IMR-90 (cell line): ENCODE measurements at regions not wholly inside any gene's neighbourhood (a gene's known extent, or its start where the extent isn't known, plus 50 kb on each side); places are given as distances from the start of the nearest gene placed in this dataset.

Source experiments
- ATAC-seq: fragments of 200-7000 bp; cut with Tn5 transposase; 2 replicates; pipeline ENCODE4 v1.9.1; 2020; ENCODE audit warnings: low read depth, mild to moderate bottlenecking, moderate library complexity
- BruUV-seq: library from RNA; stranded (reverse); fragments of 400-500 nt; replicated peaks from 2 replicates; lab custom pipeline; 2021; lab: Mats Ljungman, UMichigan
- CTCF ChIA-PET: fragments of 300-600 bp; formaldehyde crosslinking; extraction: SDS; loops from one replicate; lab custom pipeline; 2021; ENCODE audit warnings: antibody characterized with exemption; lab: Yijun Ruan, JAX
- POLR2A ChIA-PET: fragments of 300-600 bp; sonication (Branson Sonifier 250); formaldehyde crosslinking; loops from one replicate; lab custom pipeline; 2022; ENCODE audit warnings: antibody characterized with exemption; ENCODE audit not compliant: unreplicated experiment; lab: Charles Lee
- DNase-seq: peaks from one replicate; pipeline ENCODE4 v3.0.0; 2013
- H2AFZ ChIP-seq: replicated peaks from 2 replicates; pipeline ENCODE3; 2013; ENCODE audit warnings: low read length, mild to moderate bottlenecking; ENCODE audit not compliant: poor library complexity
- H2AK5ac ChIP-seq: 2 replicates; pipeline ENCODE4 v1.6.1; 2013; ENCODE audit warnings: low read depth, low read length, inconsistent platforms
- H2AK9ac ChIP-seq: replicated peaks from 2 replicates; pipeline ENCODE3; 2013; ENCODE audit warnings: mild to moderate bottlenecking, low read depth, low read length, moderate library complexity; ENCODE audit not compliant: poor library complexity
- H2BK120ac ChIP-seq: 2 replicates; pipeline ENCODE4 v1.6.1; 2013; ENCODE audit warnings: low read depth, low read length, inconsistent platforms
- H2BK15ac ChIP-seq: 3 replicates; pipeline ENCODE4 v1.6.1; 2013; ENCODE audit warnings: low read depth, low read length, inconsistent platforms
- H2BK20ac ChIP-seq: 2 replicates; pipeline ENCODE4 v1.6.1; 2013; ENCODE audit warnings: low read depth, mild to moderate bottlenecking, inconsistent platforms, low read length, moderate library complexity
- H2BK5ac ChIP-seq: 2 replicates; pipeline ENCODE4 v1.6.1; 2013; ENCODE audit warnings: mild to moderate bottlenecking, low read depth, low read length, inconsistent platforms; ENCODE audit not compliant: poor library complexity, severe bottlenecking
- H3K14ac ChIP-seq: replicated peaks from 2 replicates; pipeline ENCODE4 v1.6.1; 2013; ENCODE audit warnings: low read depth, low read length, inconsistent platforms
- H3K18ac ChIP-seq: 2 replicates; pipeline ENCODE4 v1.6.1; 2013; ENCODE audit warnings: low read depth, low read length, control low read depth
- H3K23ac ChIP-seq: 2 replicates; pipeline ENCODE4 v1.6.1; 2013; ENCODE audit warnings: low read depth, low read length, inconsistent platforms
- H3K27ac ChIP-seq: 2 replicates; pipeline ENCODE4 v1.5.1; 2013; ENCODE audit warnings: mild to moderate bottlenecking, control low read depth, low read length; ENCODE audit not compliant: insufficient read depth
- H3K27me3 ChIP-seq: 2 replicates; pipeline ENCODE4 v1.6.1; 2013; ENCODE audit warnings: low read length; ENCODE audit not compliant: control insufficient read depth, insufficient read depth
- H3K36me3 ChIP-seq: 2 replicates; pipeline ENCODE4 v1.6.1; 2013; ENCODE audit warnings: low read length, mixed read lengths; ENCODE audit not compliant: control insufficient read depth, insufficient read depth
- H3K4ac ChIP-seq: 2 replicates; pipeline ENCODE4 v1.6.1; 2013; ENCODE audit warnings: low read depth, low read length, inconsistent platforms
- H3K4me1 ChIP-seq: 2 replicates; pipeline ENCODE4 v1.6.1; 2013; ENCODE audit warnings: low read length, mixed read lengths; ENCODE audit not compliant: control insufficient read depth, insufficient read depth
- H3K4me2 ChIP-seq: 2 replicates; pipeline ENCODE4 v1.6.1; 2013; ENCODE audit warnings: low read depth, mild to moderate bottlenecking, control low read depth, low read length, moderate library complexity
- H3K4me3 ChIP-seq: 2 replicates; pipeline ENCODE4 v1.5.1; 2013; ENCODE audit warnings: low read depth, mild to moderate bottlenecking, control low read depth, low read length, moderate library complexity; ENCODE audit not compliant: insufficient read depth
- H3K56ac ChIP-seq: 2 replicates; pipeline ENCODE4 v1.6.1; 2013; ENCODE audit warnings: low read length, inconsistent platforms; ENCODE audit not compliant: insufficient read depth; ENCODE audit errors: extremely low read depth
- H3K79me1 ChIP-seq, 2 experiments: 2 replicates each; pipeline ENCODE4 v1.6.1; 2013; ENCODE audit warnings: low read length in 2 of 2, inconsistent platforms in 1 of 2, low read depth in 1 of 2
- H3K9ac ChIP-seq: 2 replicates; pipeline ENCODE4 v1.6.1; 2013; ENCODE audit warnings: low read depth, low read length, control low read depth
- H3K9me1 ChIP-seq: 2 replicates; pipeline ENCODE4 v1.6.1; 2013; ENCODE audit warnings: low read length, inconsistent platforms; ENCODE audit not compliant: insufficient read depth
- H3K9me3 ChIP-seq: 2 replicates; pipeline ENCODE4 v1.6.1; 2013; ENCODE audit warnings: low read length; ENCODE audit not compliant: control insufficient read depth, insufficient read depth
- H4K20me1 ChIP-seq: 2 replicates; pipeline ENCODE4 v1.6.1; 2013; ENCODE audit warnings: low read length, inconsistent platforms; ENCODE audit not compliant: insufficient read depth
- H4K5ac ChIP-seq: 2 replicates; pipeline ENCODE4 v1.6.1; 2013; ENCODE audit warnings: mild to moderate bottlenecking, low read depth, low read length, control low read depth
- H4K8ac ChIP-seq, 2 experiments: 2 replicates each; pipeline ENCODE4 v1.6.1; 2013; ENCODE audit warnings: low read depth in 2 of 2, low read length in 2 of 2, control low read depth in 1 of 2, inconsistent platforms in 1 of 2
- H4K91ac ChIP-seq: 2 replicates; pipeline ENCODE4 v1.6.1; 2013; ENCODE audit warnings: low read depth, low read length, inconsistent platforms; ENCODE audit not compliant: insufficient read depth
- BHLHE40 ChIP-seq: fragments of 150-350 bp; IDR thresholded peaks from 2 replicates; pipeline ENCODE4 v1.6.1; 2016; ENCODE audit warnings: mild to moderate bottlenecking, low read depth, low read length
- CEBPB ChIP-seq: IDR thresholded peaks from 2 replicates; pipeline ENCODE4 v1.6.1; 2012; ENCODE audit warnings: low read depth, low read length, improper control_type of control experiment
- CHD1 ChIP-seq: IDR thresholded peaks from 2 replicates; pipeline ENCODE4 v1.6.1; 2012; ENCODE audit warnings: low read depth, low read length, improper control_type of control experiment
- ELK1 ChIP-seq: fragments of 150-350 bp; IDR thresholded peaks from 2 replicates; pipeline ENCODE4 v1.6.1; 2016; ENCODE audit warnings: low read depth, mild to moderate bottlenecking, low read length, moderate library complexity, borderline replicate concordance
- FOS ChIP-seq: fragments of 150-350 bp; IDR thresholded peaks from 2 replicates; pipeline ENCODE4 v1.6.1; 2016; ENCODE audit warnings: low read depth, low read length
- MAFK ChIP-seq: IDR thresholded peaks from 2 replicates; pipeline ENCODE4 v1.6.1; 2012; ENCODE audit warnings: low read depth, low read length, improper control_type of control experiment
- MAZ ChIP-seq: IDR thresholded peaks from 2 replicates; pipeline ENCODE4 v1.6.1; 2012; ENCODE audit warnings: low read depth, mild to moderate bottlenecking, low read length, improper control_type of control experiment, moderate library complexity, borderline replicate concordance
- MXI1 ChIP-seq: IDR thresholded peaks from 2 replicates; pipeline ENCODE4 v1.6.1; 2012; ENCODE audit warnings: low read depth, mild to moderate bottlenecking, low read length, moderate library complexity, borderline replicate concordance
- NFE2L2 ChIP-seq: fragments of 150-350 bp; IDR thresholded peaks from 2 replicates; pipeline ENCODE4 v1.6.1; 2016; ENCODE audit warnings: low read depth, mild to moderate bottlenecking, low read length
- RAD21 ChIP-seq: IDR thresholded peaks from 2 replicates; pipeline ENCODE4 v1.6.1; 2012; ENCODE audit warnings: low read length, improper control_type of control experiment
- RCOR1 ChIP-seq: IDR thresholded peaks from 2 replicates; pipeline ENCODE4 v1.6.1; 2012; ENCODE audit warnings: mild to moderate bottlenecking, low read length, improper control_type of control experiment; ENCODE audit not compliant: insufficient replicate concordance
- RFX5 ChIP-seq: IDR thresholded peaks from 2 replicates; pipeline ENCODE4 v1.8.0; 2012; ENCODE audit warnings: low read depth, mild to moderate bottlenecking, low read length, moderate library complexity
- SMC3 ChIP-seq: fragments of 150-350 bp; IDR thresholded peaks from 2 replicates; pipeline ENCODE4 v1.6.1; 2016; ENCODE audit warnings: low read depth, mild to moderate bottlenecking, antibody characterized with exemption, low read length, moderate library complexity
- whole genome bisulfite sequencing, 2 experiments: methylation state at CpG; one replicate each; pipeline versions ENCODE4 v1.1.5 to v1.1.7; 2013; ENCODE audit warnings: missing lambda C conversion rate in 2 of 2; ENCODE audit not compliant: insufficient read length in 1 of 2; ENCODE audit errors: extremely low coverage in 2 of 2; 5-methylcytosine and 5-hydroxymethylcytosine counted together
- dilution Hi-C: fragments of 300-500 bp; cut with HindIII; formaldehyde crosslinking; loops from one replicate; pipeline ENCODE4 v1.14.3; 2018; ENCODE audit warnings: low sequenced_read_pairs; ENCODE audit not compliant: unreplicated experiment
- in situ Hi-C: fragments of 300-500 bp; cut with MboI; formaldehyde crosslinking; loops from 3 replicates; pipeline ENCODE4 v1.14.3; 2019; ENCODE audit warnings: low sequenced_read_pairs, inconsistent platforms, mixed read lengths
- intact Hi-C: fragments of 100-400 bp; cut with micrococcal nuclease; formaldehyde crosslinking; loops from 2 replicates; pipeline ENCODE4 v1.10.0; 2022

- Histone ChIP-seq H2BK15ac (peak overlapping the region; percentile 83), H3K36me3 (no peaks in the 10 kb centered on the region), H2BK120ac (peak overlapping the region; percentile 86), H3K9me1 (0 out of 2 replicates have a peak, but pooled peaks cover 3% of the 10 kb centered on the region), H2AFZ (peak overlapping the region; percentile 39), H3K79me1 (no peaks in the 10 kb centered on the region), H4K91ac (peak overlapping the region; percentile 72), H3K27me3 (peaks cover 2% of the 10 kb centered on the region), H2AK9ac (peak overlapping the region; percentile 65), H3K4me3 (no peak overlapping the region), H2BK20ac (peak overlapping the region; percentile 81), H4K5ac (peak overlapping the region; percentile 91), H3K4me1 (peaks cover 21% of the 10 kb centered on the region), H3K18ac (peak overlapping the region; percentile 88), H2BK5ac (peak overlapping the region; percentile 73), H3K56ac (peak overlapping the region; percentile 64; the same call in 1 of the 2 replicates), H3K27ac (peak overlapping the region; percentile 97), H3K9ac (peak overlapping the region; percentile 52), H2AK5ac (peak overlapping the region; percentile 87), H4K20me1 (no peaks in the 10 kb centered on the region), H3K4me2 (peak overlapping the region; percentile 41), H3K14ac (peak overlapping the region; percentile 91), H3K23ac (peak overlapping the region; percentile 83), H3K9me3 (no peaks in the 10 kb centered on the region), H4K8ac (peak overlapping the region; percentile 71 to 85; a peak in 3 of 4 replicates), H3K4ac (peak overlapping the region; percentile 87)
- intact Hi-C loops: loop anchor here (1.0 kb wide), 1 partner anchor 13 kb away; no protein-coding TSS in a partner anchor
- ATAC-seq (peak; percentile 38; the same call in 1 of the 2 replicates), DNase-seq (no peak)
- ChIA-PET CTCF (interaction anchor here (0.6 to 1.0 kb wide), 4 partner anchors 9 to 310 kb away, joined by 3 to 4 read pairs (median 3); no protein-coding TSS in a partner anchor), POLR2A (interaction anchor here (0.6 kb wide), 1 partner anchor 129 kb away, joined by 6 read pairs; no protein-coding TSS in a partner anchor)
- in situ Hi-C loops: loop anchor here (5.0 kb wide), 1 partner anchor 108 kb away; the partner anchor contains the start of gene ACSL4
- TF ChIP-seq RFX5: no peak
- TF ChIP-seq BHLHE40: no peak
- no peak for TF ChIP-seq FOS
- no peak for TF ChIP-seq MXI1
- TF ChIP-seq CHD1: no peak
- no peak for TF ChIP-seq RCOR1
- no peak for TF ChIP-seq SMC3
- no peak for TF ChIP-seq NFE2L2
- TF ChIP-seq MAFK: no peak
- TF ChIP-seq ELK1: no peak
- no peak for TF ChIP-seq RAD21
- TF ChIP-seq CEBPB: no peak
- no peak for TF ChIP-seq MAZ
- dilution Hi-C loops: no loop called here
- BruUV-seq: no TSS peak
- 100% methylated on average over 1 of the region's 13 CpGs; no CpG with 5 or more reads in 1 of the 2 experiments for WGBS, 2 experiments
These were observed 106.9 kb upstream of the ACSL4 start for GRCh38 chrX:109839694-109840567.
